HG02885 (cell line): ENCODE measurements at regions not wholly inside any gene's neighbourhood (a gene's known extent, or its start where the extent isn't known, plus 50 kb on each side); places are given as distances from the start of the nearest gene placed in this dataset.
"Not testable (repeated sequence)": the region's sequence is repeated elsewhere in the genome, so short reads cannot be mapped to it uniquely, and the experiment has no call there.

Source experiments
- ATAC-seq: cut with Tn5 transposase; IDR thresholded peaks from one replicate; pipeline ENCODE4 v1.9.1; 2021; ENCODE audit warnings: mild to moderate bottlenecking; ENCODE audit not compliant: unreplicated experiment, poor library complexity

DNA sequence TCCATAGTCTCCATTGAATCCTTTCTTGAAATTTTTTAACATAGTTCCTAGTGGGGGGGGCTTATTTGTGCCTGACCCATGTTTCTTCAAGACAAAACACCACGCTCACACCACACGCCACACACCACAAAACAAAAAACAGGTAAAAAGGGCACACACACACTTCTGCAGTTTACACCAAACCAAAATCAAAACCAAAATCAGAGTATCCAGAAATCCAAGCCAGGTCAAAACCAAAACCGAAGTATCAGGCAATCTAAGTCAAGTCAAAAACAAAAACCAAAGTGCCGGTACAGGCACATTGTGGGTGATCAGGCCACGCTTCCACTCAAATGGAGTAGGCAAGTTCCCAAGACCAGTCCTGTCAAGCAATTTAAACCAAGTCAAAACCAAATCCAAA lies 158.6 kb downstream of the PPIAL4G start:
- ATAC-seq, result not testable (repeated sequence)

GRCh38 chr1:148320079-148320478 lies 163.0 kb downstream of the PPIAL4G start:
- not testable (repeated sequence) for ATAC-seq

- ATAC-seq, result no peak
Measured at GRCh38 chr1:148318904-148319242, 164.2 kb downstream of the PPIAL4G start.

GRCh38 chr1:148318123-148318903 lies 164.8 kb downstream of the PPIAL4G start:
- peak; percentile 64 for ATAC-seq

DNA sequence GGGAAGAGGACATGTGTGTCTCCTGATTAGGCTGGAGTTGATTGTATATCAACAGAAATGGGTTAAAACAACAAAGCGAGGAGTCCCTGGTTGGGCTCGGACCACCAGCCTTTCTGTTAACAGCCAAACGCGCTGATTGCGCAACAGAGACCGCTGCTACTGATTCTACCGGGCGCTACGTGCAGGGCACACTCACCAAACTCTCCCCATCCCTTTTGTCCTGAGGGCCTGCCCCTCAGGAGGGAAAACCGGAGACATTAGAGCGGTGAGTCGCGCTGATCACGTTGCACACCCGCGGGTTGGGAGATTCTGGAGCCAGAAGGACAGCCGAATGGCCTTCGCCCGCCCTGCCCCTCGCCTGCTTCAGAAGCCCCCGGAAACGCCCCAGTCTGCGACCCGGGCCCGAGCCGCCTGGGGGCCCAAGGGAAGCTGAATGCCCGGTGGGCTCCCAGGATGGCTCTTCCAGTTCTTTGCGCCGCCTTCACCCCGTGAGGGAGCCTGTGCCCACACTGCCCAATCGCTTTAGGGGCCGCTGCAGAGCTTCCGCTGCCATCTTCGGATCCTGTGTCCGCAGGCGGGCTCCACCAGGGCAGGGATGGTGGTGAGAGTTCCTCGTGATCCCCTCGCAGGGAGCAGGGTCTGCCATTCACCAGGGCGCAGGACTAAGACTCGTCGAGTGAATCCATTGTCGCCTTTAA lies 165.4 kb upstream of the NBPF11 start:
- ATAC-seq, result no peak

DNA sequence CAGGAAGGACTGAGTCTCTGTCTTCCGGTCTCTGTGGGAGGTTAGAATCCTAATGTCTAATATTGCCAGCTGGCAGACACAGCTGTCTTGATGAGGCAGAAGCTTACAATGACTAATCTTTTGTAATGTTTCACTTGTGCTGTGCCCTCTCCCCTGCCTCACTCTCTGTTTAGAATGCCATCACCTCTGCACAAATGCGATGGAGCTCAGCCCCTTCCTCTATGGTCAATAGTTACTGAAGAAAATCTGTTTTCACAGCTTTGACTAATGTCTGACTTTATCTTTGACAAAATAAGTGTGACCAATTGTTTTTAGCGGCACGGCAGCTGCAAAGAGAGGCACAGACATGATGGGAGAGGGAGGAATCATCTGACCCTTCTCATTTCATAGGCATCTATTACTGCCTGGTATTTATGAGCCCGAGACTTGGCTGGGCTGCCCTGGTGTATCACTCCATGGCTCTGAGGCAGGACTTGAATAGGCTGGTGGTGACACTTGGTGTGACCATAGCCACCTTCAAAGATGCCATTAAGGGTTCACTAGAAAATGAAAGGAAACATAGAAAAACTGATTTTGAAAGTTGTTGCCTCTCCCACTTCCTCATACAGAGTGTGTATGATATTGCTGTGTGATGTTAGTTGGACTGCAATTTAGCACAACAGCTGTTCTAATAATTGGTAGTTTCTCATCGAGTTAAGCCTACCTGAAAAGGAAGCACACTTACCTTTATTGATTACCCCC lies 163.2 kb upstream of the NBPF11 start:
- peak; percentile 62 for ATAC-seq

DNA sequence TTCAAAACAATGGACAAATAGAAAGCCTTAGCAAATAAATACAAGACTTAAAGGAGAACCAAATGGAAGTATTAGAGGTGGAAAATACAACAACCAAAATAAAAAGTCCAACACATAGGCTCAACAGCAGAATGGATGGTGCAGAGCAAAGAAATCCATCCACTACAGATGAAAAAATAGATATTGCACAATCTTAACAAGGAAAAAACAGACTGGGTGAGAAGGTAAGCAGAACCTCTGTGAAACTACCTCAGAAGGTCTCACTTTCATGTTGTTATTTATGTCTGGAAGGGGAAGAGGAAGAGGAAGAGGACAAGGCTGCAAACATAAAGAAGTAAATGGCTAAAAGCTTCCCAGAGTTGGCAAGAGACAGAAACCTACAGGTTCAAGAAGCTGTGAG lies 158.7 kb upstream of the NBPF11 start:
- no peak for ATAC-seq

GRCh38 chr1:148309940-148310500 lies 157.9 kb upstream of the NBPF11 start:
- no peak for ATAC-seq

GRCh38 chr1:148308832-148309458 lies 156.9 kb upstream of the NBPF11 start:
- no peak for ATAC-seq

DNA sequence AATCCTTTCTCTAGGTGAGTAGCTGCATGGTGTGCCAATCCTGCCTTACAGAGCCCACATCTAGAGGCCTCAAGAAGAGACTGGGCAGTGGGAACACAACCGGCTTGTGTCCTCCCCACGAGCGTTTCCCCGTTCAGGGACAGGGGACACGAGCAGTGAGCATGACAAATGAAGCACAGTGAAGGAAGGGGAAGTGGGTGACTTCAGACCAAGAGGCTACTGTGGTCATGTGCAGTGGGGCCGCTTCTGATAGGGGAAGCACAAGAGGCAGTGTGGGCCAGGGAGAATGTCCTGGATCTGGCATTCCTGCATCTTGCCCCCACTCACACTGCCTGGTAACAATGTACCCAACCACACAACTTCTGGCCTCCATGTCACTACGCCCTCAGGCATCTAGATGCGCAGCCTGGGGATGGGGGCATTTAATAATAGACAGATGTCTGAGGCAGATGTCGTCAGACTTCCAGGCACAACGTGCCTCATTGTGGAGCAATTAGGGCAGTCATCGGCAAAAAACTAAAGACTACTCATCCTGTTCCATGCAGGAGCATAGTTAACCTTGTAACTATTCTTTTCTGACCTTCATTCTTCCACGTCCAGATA lies 155.6 kb upstream of the NBPF11 start:
- ATAC-seq, result no peak

GRCh38 chr1:148304935-148305334 lies 152.9 kb upstream of the NBPF11 start:
- ATAC-seq, result not testable (repeated sequence)

- ATAC-seq, result peak; percentile 86
Measured at GRCh38 chr1:148302586-148303364, 150.7 kb upstream of the NBPF11 start.

- ATAC-seq, result not testable (repeated sequence)
Measured at GRCh38 chr1:148297852-148298251, 145.8 kb upstream of the NBPF11 start.

GRCh38 chr1:148296511-148296910 lies 144.4 kb upstream of the NBPF11 start:
- ATAC-seq, result no peak

DNA sequence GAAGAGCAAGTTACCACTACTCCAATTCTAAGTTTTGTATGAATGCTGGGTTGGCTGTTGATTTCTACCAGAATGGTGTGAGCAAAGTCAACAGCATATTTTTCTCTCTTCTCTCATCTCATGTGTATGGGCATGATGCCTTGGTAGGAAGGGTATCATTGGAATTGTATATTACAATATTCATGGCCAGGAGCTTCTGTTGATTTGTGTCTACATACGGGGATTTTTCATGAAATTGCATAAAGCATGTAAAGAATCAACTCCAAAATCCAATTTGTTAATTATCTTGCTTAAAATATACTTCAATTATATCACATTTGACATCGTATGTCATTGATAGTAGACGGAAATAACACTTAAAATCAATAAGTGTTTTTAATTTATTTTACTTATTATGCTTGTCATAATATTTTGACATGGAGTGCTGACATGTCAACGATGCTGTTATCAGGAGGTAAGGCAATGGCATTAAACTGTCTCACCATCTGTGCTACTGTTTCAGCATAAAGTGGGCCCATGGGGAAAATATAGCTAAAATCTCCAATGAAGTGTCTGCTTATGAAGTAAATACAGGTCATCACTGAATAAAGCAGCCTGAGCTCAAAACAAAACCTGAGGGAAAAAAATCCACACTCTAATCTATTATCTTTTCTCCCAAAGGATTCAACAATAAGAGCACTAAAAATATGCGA lies 142.2 kb upstream of the NBPF11 start:
- no peak for ATAC-seq

DNA sequence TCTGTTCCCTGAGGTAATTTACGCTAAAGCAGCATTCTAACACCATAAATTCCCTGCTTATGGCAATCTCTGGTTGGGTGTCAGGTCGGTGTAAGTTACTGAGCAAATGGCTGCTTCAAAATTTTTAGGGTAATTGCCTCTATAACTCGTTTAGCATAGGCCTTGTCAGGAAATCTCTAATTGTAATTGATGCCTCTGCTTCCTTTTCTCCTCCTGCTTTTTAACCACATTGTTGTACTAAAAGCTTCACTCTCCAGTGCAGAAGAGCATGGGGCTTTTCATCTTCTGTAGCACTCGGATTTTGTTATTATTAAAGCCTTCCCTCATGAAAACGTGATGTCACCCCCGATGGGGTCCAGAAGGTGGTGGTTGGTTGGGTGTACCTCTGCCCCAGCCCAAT lies 141.6 kb upstream of the NBPF11 start:
- ATAC-seq, result no peak

- ATAC-seq, result no peak
Measured at GRCh38 chr1:148292915-148293314, 140.8 kb upstream of the NBPF11 start.

- no peak for ATAC-seq
Measured at GRCh38 chr1:148290881-148291280, 138.8 kb upstream of the NBPF11 start.

GRCh38 chr1:148289647-148290046 lies 137.6 kb upstream of the NBPF11 start:
- no peak for ATAC-seq
